ENCODE measurements at regions not wholly inside any gene's neighbourhood (a gene's known extent, or its start where the extent isn't known, plus 50 kb on each side); places are given as distances from the start of the nearest gene placed in this dataset.

DNA sequence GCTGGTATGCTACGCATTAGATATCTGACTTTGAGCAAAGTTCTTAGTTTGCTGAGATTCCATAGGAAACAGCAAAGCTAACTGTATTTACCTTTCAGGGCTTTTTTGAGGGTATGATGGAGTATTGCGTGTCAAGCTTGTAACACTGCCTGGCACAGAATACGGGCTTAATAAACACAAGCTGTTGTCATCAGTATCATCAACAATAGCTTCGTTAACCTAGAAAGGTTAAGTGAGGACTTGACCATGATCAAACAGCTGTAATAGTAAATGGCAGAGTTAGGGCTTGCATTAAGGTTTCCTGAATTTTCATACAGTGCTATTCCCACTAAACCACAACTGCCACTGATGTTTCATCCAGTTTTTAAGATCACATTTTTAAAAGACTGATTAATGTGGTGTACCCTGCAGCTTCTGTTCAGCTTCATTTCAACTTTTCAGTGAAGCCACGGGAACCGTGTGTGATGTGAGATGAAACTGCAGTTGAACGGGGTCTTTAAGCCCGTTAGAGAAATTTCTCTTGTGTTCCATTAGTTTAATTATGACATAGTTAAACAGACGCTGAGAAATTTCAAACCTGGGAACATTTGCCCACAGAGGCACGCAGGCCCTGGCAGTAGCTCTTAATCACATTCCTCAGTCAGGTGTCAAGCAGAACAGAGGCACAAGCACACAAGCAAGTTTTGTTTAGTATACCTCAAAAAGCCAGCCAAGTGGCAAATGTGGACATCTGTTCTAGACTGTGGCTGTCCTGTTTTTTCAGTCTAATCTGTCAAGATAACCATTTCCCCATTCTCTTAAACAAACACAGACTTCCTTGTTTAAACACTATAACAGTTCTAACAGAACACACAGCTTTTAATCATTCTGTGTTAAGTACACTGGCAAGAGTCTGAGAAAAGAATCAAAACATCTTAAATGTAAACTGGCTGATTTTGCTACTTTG is 147.1 kb downstream of the ZNF608 start:
- no peaks in the 10 kb centered on the region for H3K79me2 ChIP-seq (ENCODE audit: insufficient read depth, low read depth, low read length)
- H4K20me1 ChIP-seq (ENCODE audit: insufficient read depth, low read length): no peaks in the 10 kb centered on the region
- H3K4me3 ChIP-seq (ENCODE audit: low read depth, low read length, poor library complexity, severe bottlenecking): no peak overlapping the region
- peak overlapping the region; percentile 25 for H3K27ac ChIP-seq (ENCODE audit: low read depth, low read length, poor library complexity, severe bottlenecking)
- peaks cover 23% of the 10 kb centered on the region for H3K4me1 ChIP-seq (ENCODE audit: insufficient read depth, low read length, poor library complexity, severe bottlenecking)
- TF ChIP-seq, protein P1, sequence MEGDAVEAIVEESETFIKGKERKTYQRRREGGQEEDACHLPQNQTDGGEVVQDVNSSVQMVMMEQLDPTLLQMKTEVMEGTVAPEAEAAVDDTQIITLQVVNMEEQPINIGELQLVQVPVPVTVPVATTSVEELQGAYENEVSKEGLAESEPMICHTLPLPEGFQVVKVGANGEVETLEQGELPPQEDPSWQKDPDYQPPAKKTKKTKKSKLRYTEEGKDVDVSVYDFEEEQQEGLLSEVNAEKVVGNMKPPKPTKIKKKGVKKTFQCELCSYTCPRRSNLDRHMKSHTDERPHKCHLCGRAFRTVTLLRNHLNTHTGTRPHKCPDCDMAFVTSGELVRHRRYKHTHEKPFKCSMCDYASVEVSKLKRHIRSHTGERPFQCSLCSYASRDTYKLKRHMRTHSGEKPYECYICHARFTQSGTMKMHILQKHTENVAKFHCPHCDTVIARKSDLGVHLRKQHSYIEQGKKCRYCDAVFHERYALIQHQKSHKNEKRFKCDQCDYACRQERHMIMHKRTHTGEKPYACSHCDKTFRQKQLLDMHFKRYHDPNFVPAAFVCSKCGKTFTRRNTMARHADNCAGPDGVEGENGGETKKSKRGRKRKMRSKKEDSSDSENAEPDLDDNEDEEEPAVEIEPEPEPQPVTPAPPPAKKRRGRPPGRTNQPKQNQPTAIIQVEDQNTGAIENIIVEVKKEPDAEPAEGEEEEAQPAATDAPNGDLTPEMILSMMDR (conservative IDR thresholded peaks at IDR 0.05; ENCODE audit: low read length): no peak
- peak overlapping the region; percentile 93 for H2AFZ ChIP-seq (ENCODE audit: low read length)
- H3K4me2 ChIP-seq (ENCODE audit: low read length): peak overlapping the region; percentile 55
- ChIA-PET POLR2A (interaction anchor here (0.6 to 4.0 kb wide), 13 partner anchors 9 to 1752 kb away, joined by 3 to 22 read pairs (median 3); no protein-coding TSS in a partner anchor), CTCF (ENCODE audit: unreplicated experiment) (interaction anchor here (0.8 to 1.0 kb wide), 2 partner anchors 49 to 60 kb away, joined by 3 read pairs; no protein-coding TSS in a partner anchor)
- H3K9me3 ChIP-seq (ENCODE audit: low read length): no peaks in the 10 kb centered on the region
- H3K36me3 ChIP-seq (ENCODE audit: insufficient read depth, low read length): no peaks in the 10 kb centered on the region
- intact Hi-C loops (cut with micrococcal nuclease; ENCODE audit: unreplicated experiment): no loop called here
- H3K9me2 ChIP-seq (ENCODE audit: insufficient read depth, low read length): no peaks in the 10 kb centered on the region
- DNase-seq (ENCODE audit: low spot score): peak; percentile 72
- BruUV-seq (replicated peaks): no TSS peak

DNA sequence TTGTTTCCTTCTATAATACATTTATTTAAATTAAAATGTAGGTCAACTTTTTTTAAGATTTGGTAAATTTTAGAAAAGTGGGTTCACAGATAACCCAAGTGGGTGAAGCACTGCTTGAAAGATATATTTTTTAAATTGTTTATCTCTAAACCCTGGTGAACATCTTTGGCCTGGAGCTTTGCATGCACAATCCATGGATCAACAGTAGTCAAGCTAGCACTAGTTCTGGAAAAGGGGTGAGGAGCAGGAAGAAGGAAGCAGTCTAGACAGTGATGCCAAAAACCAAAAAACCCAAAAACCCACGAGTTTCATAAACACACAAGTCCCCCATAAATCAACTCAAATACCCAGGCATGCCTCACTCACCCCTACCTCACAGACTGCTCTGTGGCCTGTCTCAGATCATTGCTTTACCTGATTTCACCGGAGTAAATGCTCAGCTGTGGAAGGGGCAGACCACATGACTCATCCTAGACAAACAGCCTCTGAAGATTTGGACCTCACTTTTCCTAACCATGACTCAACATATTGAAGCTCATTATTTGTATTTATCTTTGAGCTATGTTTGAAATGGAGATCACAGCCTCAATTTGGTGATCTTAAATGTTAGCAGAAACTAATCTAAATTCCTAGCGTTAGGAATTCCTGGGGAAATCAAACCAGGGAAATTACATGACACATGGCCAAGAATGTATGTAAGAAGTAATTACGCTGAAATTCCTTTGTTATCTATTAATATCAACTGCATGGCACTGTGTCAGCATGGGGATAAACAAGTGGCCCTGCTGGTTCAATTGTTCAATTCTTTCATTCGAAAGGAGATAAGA is 149.6 kb downstream of the ZNF608 start:
- Histone ChIP-seq H3K4me1 (ENCODE audit: insufficient read depth, low read length, poor library complexity, severe bottlenecking) (peaks cover 23% of the 10 kb centered on the region), H3K36me3 (ENCODE audit: insufficient read depth, low read length) (no peaks in the 10 kb centered on the region), H3K27ac (ENCODE audit: low read depth, low read length, poor library complexity, severe bottlenecking) (no peak overlapping the region), H3K4me2 (ENCODE audit: low read length) (no peak overlapping the region), H3K4me3 (ENCODE audit: low read depth, low read length, poor library complexity, severe bottlenecking) (no peak overlapping the region), H3K79me2 (ENCODE audit: insufficient read depth, low read depth, low read length) (no peaks in the 10 kb centered on the region), H2AFZ (ENCODE audit: low read length) (no peak overlapping the region), H3K9me3 (ENCODE audit: low read length) (no peaks in the 10 kb centered on the region), H3K9me2 (ENCODE audit: insufficient read depth, low read length) (no peaks in the 10 kb centered on the region), H4K20me1 (ENCODE audit: insufficient read depth, low read length) (no peaks in the 10 kb centered on the region)
- CTCF ChIA-PET (ENCODE audit: unreplicated experiment): no interaction called here
- no peak for TF ChIP-seq EZH2phosphoT487 (IDR thresholded peaks at IDR 0.05; ENCODE audit: borderline replicate concordance, low read depth, low read length)
- no TSS peak for BruUV-seq (replicated peaks)
- intact Hi-C loops (cut with micrococcal nuclease; ENCODE audit: unreplicated experiment): no loop called here
- POLR2A ChIA-PET: interaction anchor here (0.6 to 4.0 kb wide), 9 partner anchors 13 to 1722 kb away, joined by 3 to 22 read pairs (median 4); no protein-coding TSS in a partner anchor
- DNase-seq (ENCODE audit: low spot score): no peak

DNA sequence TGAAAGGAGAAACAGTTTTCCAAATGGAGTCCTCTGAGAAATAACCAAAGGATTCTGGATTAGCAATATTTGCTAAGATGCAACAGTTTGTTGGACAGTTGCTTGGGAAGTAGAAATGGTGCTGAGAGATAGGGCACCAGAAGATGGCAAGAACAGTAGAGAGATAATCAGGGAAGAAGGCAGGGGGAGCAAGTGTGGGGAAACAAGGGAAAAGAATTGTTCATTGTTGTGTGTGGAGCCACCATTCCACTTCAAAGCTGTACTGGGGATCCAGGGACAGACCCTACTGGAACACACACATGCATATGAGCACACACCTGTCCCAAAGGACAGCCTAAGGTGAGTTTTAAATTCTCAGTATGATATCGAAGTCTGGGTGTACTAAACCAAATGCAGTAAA is 152.5 kb downstream of the ZNF608 start:
- H3K79me2 ChIP-seq (ENCODE audit: insufficient read depth, low read depth, low read length): no peaks in the 10 kb centered on the region
- intact Hi-C loops (cut with micrococcal nuclease; ENCODE audit: unreplicated experiment): no loop called here
- DNase-seq (ENCODE audit: low spot score): no peak
- POLR2A ChIA-PET: no interaction called here
- TF ChIP-seq, protein P1 (conservative IDR thresholded peaks at IDR 0.05; ENCODE audit: low read length): no peak
- TF ChIP-seq EZH2phosphoT487 (IDR thresholded peaks at IDR 0.05; ENCODE audit: borderline replicate concordance, low read depth, low read length): no peak
- H3K4me1 ChIP-seq (ENCODE audit: insufficient read depth, low read length, poor library complexity, severe bottlenecking): peaks cover 5% of the 10 kb centered on the region
- no peak overlapping the region for H3K27ac ChIP-seq (ENCODE audit: low read depth, low read length, poor library complexity, severe bottlenecking)
- H3K4me3 ChIP-seq (ENCODE audit: low read depth, low read length, poor library complexity, severe bottlenecking): no peak overlapping the region
- H2AFZ ChIP-seq (ENCODE audit: low read length): no peak overlapping the region
- no peaks in the 10 kb centered on the region for H3K9me3 ChIP-seq (ENCODE audit: low read length)
- H3K4me2 ChIP-seq (ENCODE audit: low read length): no peak overlapping the region
- H3K9me2 ChIP-seq (ENCODE audit: insufficient read depth, low read length): no peaks in the 10 kb centered on the region
- CTCF ChIA-PET (ENCODE audit: unreplicated experiment): no interaction called here
- no peaks in the 10 kb centered on the region for H4K20me1 ChIP-seq (ENCODE audit: insufficient read depth, low read length)
- H3K36me3 ChIP-seq (ENCODE audit: insufficient read depth, low read length): no peaks in the 10 kb centered on the region
- no TSS peak for BruUV-seq (replicated peaks)
